ENCODE measurements at regions not wholly inside any gene's neighbourhood (a gene's known extent, or its start where the extent isn't known, plus 50 kb on each side); places are given as distances from the start of the nearest gene placed in this dataset.

DNA sequence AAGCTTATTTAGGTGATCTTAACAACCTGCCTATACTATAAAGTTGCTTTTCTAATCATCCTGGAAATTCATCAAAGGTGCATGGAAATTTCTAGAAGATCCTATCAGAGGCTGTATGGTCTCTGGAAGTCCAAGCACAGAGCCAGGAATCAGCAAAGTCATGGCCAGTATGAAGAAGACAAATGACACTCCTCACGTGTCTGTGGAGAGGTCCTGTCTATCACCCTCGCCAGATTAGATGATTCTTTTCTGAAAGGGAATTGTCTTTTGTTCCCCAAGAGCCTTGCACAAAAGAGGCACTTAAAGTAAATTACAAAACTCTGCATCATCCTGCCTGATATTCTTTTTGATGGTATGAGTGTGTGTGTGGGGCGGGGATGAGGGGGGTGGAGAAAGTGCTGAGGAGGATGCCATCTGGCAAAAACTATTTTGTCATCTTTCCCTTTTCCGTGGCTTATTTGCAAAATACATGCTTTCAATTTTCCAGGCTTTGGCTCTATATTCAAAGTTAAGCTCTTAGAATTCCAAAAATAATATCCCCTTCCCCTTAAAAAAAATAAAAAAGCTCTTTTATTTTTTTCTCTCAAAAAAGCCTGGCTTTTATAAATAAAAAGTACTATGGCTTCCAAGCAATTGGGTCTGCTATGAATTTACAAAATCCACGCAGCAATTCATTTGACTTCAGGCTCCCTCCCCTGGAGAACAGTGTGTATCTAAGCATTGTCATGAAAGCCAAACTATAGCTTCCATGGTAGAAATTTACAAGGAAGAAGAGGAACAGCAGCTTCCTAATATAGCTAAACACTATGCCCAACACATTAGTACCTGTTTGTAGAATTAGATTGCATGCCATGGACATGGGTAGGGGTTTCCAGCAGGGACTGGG lies 185.2 kb upstream of the ARG1 start (continued):
- TF ChIP-seq POLR2A (IDR thresholded peaks at IDR 0.05; ENCODE audit: low read depth, low read length) (no peak), MXI1 (IDR thresholded peaks at IDR 0.05; ENCODE audit: borderline replicate concordance, low read depth, low read length) (no peak), NFE2L2 (IDR thresholded peaks at IDR 0.05; ENCODE audit: low read depth, low read length) (no peak), SMC3 (IDR thresholded peaks at IDR 0.05; ENCODE audit: low read depth, low read length) (no peak), MAZ (IDR thresholded peaks at IDR 0.05; ENCODE audit: borderline replicate concordance, low read depth, low read length) (no peak), BHLHE40 (IDR thresholded peaks at IDR 0.05; ENCODE audit: low read depth, low read length) (no peak)

DNA sequence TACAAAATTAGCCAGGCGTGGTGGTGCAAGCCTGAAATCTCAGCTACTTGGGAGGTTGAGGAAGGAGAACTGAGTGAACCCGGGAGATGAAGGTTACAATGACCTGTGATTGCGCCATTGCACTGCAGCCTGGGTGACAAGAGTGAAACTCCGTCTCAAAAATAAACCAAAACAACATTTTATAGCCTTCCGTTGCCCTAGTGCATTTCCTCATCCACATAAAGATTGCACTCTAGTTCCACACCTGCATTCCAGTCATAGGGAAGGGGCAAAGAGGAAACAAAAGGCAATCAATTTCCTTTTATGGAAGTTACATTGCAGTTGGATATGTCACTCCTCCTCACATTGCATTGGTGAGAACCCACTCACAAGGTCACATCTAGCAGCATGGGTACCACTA lies 182.7 kb upstream of the ARG1 start:
- Histone ChIP-seq H3K23ac (ENCODE audit: low read depth, low read length) (no peak overlapping the region), H3K27ac (ENCODE audit: insufficient read depth, low read length) (no peak overlapping the region), H4K8ac (ENCODE audit: low read depth in 2 of 2, low read length in 2 of 2) (no peak overlapping the region), H3K4me2 (ENCODE audit: low read depth, low read length) (no peak overlapping the region), H3K18ac (ENCODE audit: low read depth, low read length) (no peak overlapping the region), H2BK5ac (ENCODE audit: low read depth, low read length, poor library complexity, severe bottlenecking) (no peak overlapping the region), H2AK5ac (ENCODE audit: low read depth, low read length) (no peak overlapping the region), H2BK120ac (ENCODE audit: low read depth, low read length) (no peak overlapping the region), H3K14ac (replicated peaks; ENCODE audit: low read depth, low read length) (no peak overlapping the region), H3K4me1 (ENCODE audit: control insufficient read depth, insufficient read depth, low read length) (no peaks in the 10 kb centered on the region), H3K79me1 (ENCODE audit: low read depth in 1 of 2, low read length in 2 of 2) (no peaks in the 10 kb centered on the region), H3K27me3 (ENCODE audit: control insufficient read depth, insufficient read depth, low read length) (peaks cover 10% of the 10 kb centered on the region), H4K20me1 (ENCODE audit: insufficient read depth, low read length) (no peaks in the 10 kb centered on the region), H3K36me3 (ENCODE audit: control insufficient read depth, insufficient read depth, low read length) (no peaks in the 10 kb centered on the region), H4K5ac (ENCODE audit: low read depth, low read length) (no peak overlapping the region), H2BK20ac (ENCODE audit: low read depth, low read length) (no peak overlapping the region), H2BK15ac (ENCODE audit: low read depth, low read length) (no peak overlapping the region), H3K9me1 (ENCODE audit: insufficient read depth, low read length) (no peaks in the 10 kb centered on the region), H3K4me3 (ENCODE audit: insufficient read depth, low read depth, low read length) (no peak overlapping the region), H2AK9ac (replicated peaks; ENCODE audit: low read depth, low read length, poor library complexity) (no peak overlapping the region), H4K91ac (ENCODE audit: insufficient read depth, low read depth, low read length) (no peak overlapping the region), H2AFZ (replicated peaks; ENCODE audit: low read length, poor library complexity) (no peak overlapping the region), H3K9me3 (ENCODE audit: control insufficient read depth, insufficient read depth, low read length) (no peaks in the 10 kb centered on the region), H3K4ac (ENCODE audit: low read depth, low read length) (no peak overlapping the region), H3K56ac (ENCODE audit: extremely low read depth, insufficient read depth, low read length) (no peak overlapping the region), H3K9ac (ENCODE audit: low read depth, low read length) (no peak overlapping the region)
- no CpG with 5 or more reads among the region's 5 CpGs for WGBS, 2 experiments (ENCODE audit: extremely low coverage in 2 of 2, insufficient read length in 1 of 2)
- no TSS peak for BruUV-seq (replicated peaks)
- dilution Hi-C loops (cut with HindIII; ENCODE audit: low sequenced_read_pairs, unreplicated experiment) (no loop called here), in situ Hi-C loops (cut with MboI; ENCODE audit: low sequenced_read_pairs) (no loop called here), intact Hi-C loops (cut with micrococcal nuclease) (no loop called here)
- no peak for ATAC-seq (ENCODE audit: low read depth)
- DNase-seq: no peak
- ChIA-PET POLR2A (ENCODE audit: unreplicated experiment) (no interaction called here), CTCF (interaction anchor here (0.5 kb wide), 1 partner anchor 23 kb away, joined by 3 read pairs; no protein-coding TSS in a partner anchor)
- TF ChIP-seq, protein P1, sequence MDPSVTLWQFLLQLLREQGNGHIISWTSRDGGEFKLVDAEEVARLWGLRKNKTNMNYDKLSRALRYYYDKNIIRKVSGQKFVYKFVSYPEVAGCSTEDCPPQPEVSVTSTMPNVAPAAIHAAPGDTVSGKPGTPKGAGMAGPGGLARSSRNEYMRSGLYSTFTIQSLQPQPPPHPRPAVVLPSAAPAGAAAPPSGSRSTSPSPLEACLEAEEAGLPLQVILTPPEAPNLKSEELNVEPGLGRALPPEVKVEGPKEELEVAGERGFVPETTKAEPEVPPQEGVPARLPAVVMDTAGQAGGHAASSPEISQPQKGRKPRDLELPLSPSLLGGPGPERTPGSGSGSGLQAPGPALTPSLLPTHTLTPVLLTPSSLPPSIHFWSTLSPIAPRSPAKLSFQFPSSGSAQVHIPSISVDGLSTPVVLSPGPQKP (IDR thresholded peaks at IDR 0.05; ENCODE audit: borderline replicate concordance, low read depth, low read length): no peak
- no peak for TF ChIP-seq NFE2L2 (IDR thresholded peaks at IDR 0.05; ENCODE audit: low read depth, low read length)
- TF ChIP-seq MAFK (IDR thresholded peaks at IDR 0.05; ENCODE audit: low read depth, low read length): no peak
- TF ChIP-seq RCOR1 (IDR thresholded peaks at IDR 0.05; ENCODE audit: insufficient replicate concordance, low read length): no peak
- TF ChIP-seq CHD1 (IDR thresholded peaks at IDR 0.05; ENCODE audit: low read depth, low read length): no peak
- no peak for TF ChIP-seq BHLHE40 (IDR thresholded peaks at IDR 0.05; ENCODE audit: low read depth, low read length)
- TF ChIP-seq RFX5 (IDR thresholded peaks at IDR 0.05; ENCODE audit: low read depth, low read length): no peak
- TF ChIP-seq FOS (IDR thresholded peaks at IDR 0.05; ENCODE audit: low read depth, low read length): no peak
- no peak for TF ChIP-seq SMC3 (IDR thresholded peaks at IDR 0.05; ENCODE audit: low read depth, low read length)
- TF ChIP-seq, protein P2, sequence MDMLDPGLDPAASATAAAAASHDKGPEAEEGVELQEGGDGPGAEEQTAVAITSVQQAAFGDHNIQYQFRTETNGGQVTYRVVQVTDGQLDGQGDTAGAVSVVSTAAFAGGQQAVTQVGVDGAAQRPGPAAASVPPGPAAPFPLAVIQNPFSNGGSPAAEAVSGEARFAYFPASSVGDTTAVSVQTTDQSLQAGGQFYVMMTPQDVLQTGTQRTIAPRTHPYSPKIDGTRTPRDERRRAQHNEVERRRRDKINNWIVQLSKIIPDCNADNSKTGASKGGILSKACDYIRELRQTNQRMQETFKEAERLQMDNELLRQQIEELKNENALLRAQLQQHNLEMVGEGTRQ (IDR thresholded peaks at IDR 0.05; ENCODE audit: low read depth, low read length): no peak
- no peak for TF ChIP-seq POLR2A (IDR thresholded peaks at IDR 0.05; ENCODE audit: low read depth, low read length)
